ENCODE measurements at regions not wholly inside any gene's neighbourhood (a gene's known extent, or its start where the extent isn't known, plus 50 kb on each side); places are given as distances from the start of the nearest gene placed in this dataset.

DNA sequence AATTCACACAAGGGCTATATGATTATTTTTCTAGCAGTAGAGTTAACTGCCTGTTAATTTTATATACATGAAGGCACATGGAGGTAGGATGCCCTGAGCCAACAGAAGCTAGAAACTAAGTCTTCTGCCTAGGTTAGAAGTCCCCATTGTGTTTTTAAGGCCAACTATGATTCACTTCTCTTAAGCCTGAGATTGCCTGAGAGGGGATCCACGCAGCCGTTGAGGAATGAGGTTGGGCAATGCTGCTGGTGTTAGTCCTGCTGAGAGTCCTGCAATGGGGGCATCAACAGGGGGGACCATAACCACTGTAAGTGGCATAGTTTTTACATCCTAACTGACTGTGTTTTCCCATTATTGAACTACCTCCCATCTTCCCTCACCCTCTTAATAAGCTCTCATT, 60.1 kb upstream of the PFN2 start:
- Histone ChIP-seq H2AK5ac (ENCODE audit: low read depth, low read length) (no peak overlapping the region), H3K9ac (replicated peaks in 1 of 4; ENCODE audit: extremely low read depth in 1 of 4, low read depth in 3 of 4, low read length in 3 of 4) (no peak overlapping the region), H4K8ac (ENCODE audit: extremely low read depth, insufficient read depth, low read length) (no peak overlapping the region), H3K27ac (ENCODE audit: low read depth, low read length) (no peak overlapping the region), H3K18ac (ENCODE audit: extremely low read depth, low read length) (no peak overlapping the region), H3K23ac (ENCODE audit: insufficient read length) (no peak overlapping the region), H3K56ac (replicated peaks; ENCODE audit: insufficient read length, low read depth, low read length) (no peak overlapping the region), H3K14ac (ENCODE audit: insufficient read length) (no peak overlapping the region), H4K20me1 (replicated peaks in 1 of 2; ENCODE audit: control insufficient read depth in 1 of 2, insufficient read depth in 2 of 2, low read length in 2 of 2) (no peaks in the 10 kb centered on the region), H3K4me3 (ENCODE audit: extremely low read depth in 1 of 4, insufficient read depth in 2 of 4, low read depth in 3 of 4, low read length in 4 of 4) (no peak overlapping the region), H3K23me2 (ENCODE audit: low read depth, low read length) (no peaks in the 10 kb centered on the region), H3K27me3 (replicated peaks in 1 of 4; ENCODE audit: control insufficient read depth in 3 of 4, extremely low read depth in 1 of 4, insufficient read depth in 3 of 4, low read length in 3 of 4) (peaks cover 0 to 8% (median 2%) of the 10 kb centered on the region in 4 experiments; a peak in 4 of 7 replicates), H2BK12ac (ENCODE audit: low read depth, low read length) (no peak overlapping the region), H3K79me2 (ENCODE audit: control insufficient read depth in 1 of 2, insufficient read depth in 2 of 2, low read length in 2 of 2) (no peaks in the 10 kb centered on the region), H2BK15ac (ENCODE audit: low read length) (no peak overlapping the region), H4K5ac (ENCODE audit: insufficient read length, low read depth, low read length) (no peak overlapping the region), H3K4ac (replicated peaks; ENCODE audit: insufficient read length, low read depth, low read length) (no peak overlapping the region), H3K4me2 (ENCODE audit: insufficient read depth in 1 of 2, low read depth in 2 of 2, low read length in 2 of 2) (no peak overlapping the region), H3K36me3 (ENCODE audit: control insufficient read depth in 2 of 4, insufficient read depth in 4 of 4, low read length in 3 of 4) (no peaks in the 10 kb centered on the region), H4K91ac (replicated peaks; ENCODE audit: insufficient read length, low read length) (no peak overlapping the region), H2BK20ac (ENCODE audit: low read length) (no peak overlapping the region), H2AFZ (ENCODE audit: low read length) (no peak overlapping the region), H2BK5ac (ENCODE audit: low read depth, low read length) (no peak overlapping the region), H2BK120ac (replicated peaks; ENCODE audit: low read depth, low read length) (no peak overlapping the region), H3K9me3 (ENCODE audit: insufficient read depth in 2 of 2, low read depth in 1 of 2, low read length in 1 of 2) (no peaks in the 10 kb centered on the region), H3K79me1 (ENCODE audit: low read depth, low read length) (no peaks in the 10 kb centered on the region), H3K4me1 (replicated peaks in 1 of 4; ENCODE audit: control insufficient read depth in 3 of 4, insufficient read depth in 4 of 4, low read length in 3 of 4) (peaks cover 6 to 22% (median 19%) of the 10 kb centered on the region in 4 experiments; a peak in 5 of 7 replicates)
- DNase-seq (ENCODE audit: low read depth in 1 of 2, low spot score in 2 of 2): no peak
- CTCF ChIA-PET (ENCODE audit: partially characterized antibody): interaction anchor here (1.0 to 1.4 kb wide), 3 partner anchors 25 to 152 kb away, joined by 3 read pairs; no protein-coding TSS in a partner anchor
- WGBS, 2 experiments (ENCODE audit: extremely low coverage in 1 of 2, insufficient coverage in 1 of 2, insufficient read length in 1 of 2, insufficient replicate concordance in 2 of 2, low coverage in 1 of 2, low lambda C conversion rate in 2 of 2, missing lambda C conversion rate in 1 of 2): 95% methylated on average over 2 of the region's 2 CpGs; no CpG with 5 or more reads in 1 of the 2 experiments
- TF ChIP-seq E2F6 (IDR thresholded peaks at IDR 0.05) (no peak), RFX5 (IDR thresholded peaks at IDR 0.05; ENCODE audit: borderline replicate concordance, low read depth, low read length) (no peak), POLR2AphosphoS5 (IDR thresholded peaks at IDR 0.05; ENCODE audit: low read depth, low read length) (no peak), POU5F1 (IDR thresholded peaks at IDR 0.05; ENCODE audit: low read depth, low read length) (no peak), SAP30 (IDR thresholded peaks at IDR 0.05; ENCODE audit: insufficient read depth, insufficient replicate concordance, low read length) (no peak), KDM4A (IDR thresholded peaks at IDR 0.05; ENCODE audit: low read depth, low read length, severe bottlenecking) (no peak), ZNF274 (IDR thresholded peaks at IDR 0.05; ENCODE audit: borderline replicate concordance, extremely low read depth, low read length) (no peak), KDM5A (IDR thresholded peaks at IDR 0.05; ENCODE audit: low read length) (no peak), HDAC6 (IDR thresholded peaks at IDR 0.05; ENCODE audit: low read depth, low read length) (no peak)
- FAIRE-seq: no peak
- POLR2A ChIA-PET (ENCODE audit: partially characterized antibody): interaction anchor here (0.7 to 1.5 kb wide), 2 partner anchors 11 to 668 kb away, joined by 3 to 4 read pairs; no protein-coding TSS in a partner anchor
